ENCODE measurements at regions not wholly inside any gene's neighbourhood (a gene's known extent, or its start where the extent isn't known, plus 50 kb on each side); places are given as distances from the start of the nearest gene placed in this dataset.
"Not testable (repeated sequence)": the region's sequence is repeated elsewhere in the genome, so short reads cannot be mapped to it uniquely, and the experiment has no call there.

DNA sequence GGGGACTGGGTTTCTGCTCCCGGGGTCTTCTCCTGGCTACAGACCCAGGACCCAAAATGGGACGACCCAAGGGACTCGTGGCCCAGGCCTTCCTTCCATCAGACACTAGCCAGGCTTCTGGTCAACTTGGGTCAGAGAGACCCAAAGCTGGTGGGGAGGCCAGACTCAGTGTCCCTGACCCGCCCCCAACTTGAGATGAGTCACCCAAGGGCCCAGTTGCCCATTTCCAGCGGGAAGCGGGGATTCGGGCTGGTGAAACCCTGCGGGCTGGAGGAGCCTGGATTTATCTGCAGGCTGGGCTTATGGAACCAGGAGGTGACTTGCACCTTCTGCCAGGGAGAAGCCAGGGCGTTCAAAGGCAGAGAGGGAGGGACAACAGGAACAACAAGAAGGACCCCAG, 81.5 kb downstream of the RFLNA start:
- TF ChIP-seq POU2F2 (IDR thresholded peaks at IDR 0.05; ENCODE audit: low read depth, low read length) (no peak), TAF1 (IDR thresholded peaks at IDR 0.05; ENCODE audit: low read depth, low read length) (no peak), POLR2AphosphoS5 (IDR thresholded peaks at IDR 0.05; ENCODE audit: low read depth, low read length) (no peak), SPI1 (IDR thresholded peaks at IDR 0.05; ENCODE audit: low read depth, low read length) (no peak), POLR2A (IDR thresholded peaks at IDR 0.05; ENCODE audit: low read depth, low read length) (no peak), PAX5 (IDR thresholded peaks at IDR 0.05; ENCODE audit: insufficient read depth, low read length, severe bottlenecking) (no peak)
- DNase-seq (ENCODE audit: insufficient read length, low spot score) (no peak), FAIRE-seq (no peak)

DNA sequence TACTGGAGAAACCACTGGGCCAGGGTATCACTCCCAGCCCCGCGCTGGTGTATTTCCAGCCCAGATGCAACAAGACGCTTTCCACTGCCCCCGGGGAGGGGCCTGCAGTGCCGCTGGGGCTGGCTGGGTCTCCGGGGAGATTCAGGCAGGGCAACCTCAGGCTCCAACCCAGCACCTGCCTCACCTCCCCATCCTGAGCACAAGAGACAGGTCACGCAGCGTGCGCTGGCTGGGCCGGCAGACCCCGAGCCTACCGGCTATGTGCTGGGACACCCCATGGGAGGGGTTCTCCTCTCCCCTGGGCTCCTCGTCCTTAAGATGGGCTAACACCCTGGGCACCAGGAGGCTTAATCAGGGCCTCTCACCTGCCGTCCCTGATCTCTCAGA, 80.9 kb downstream of the RFLNA start:
- DNase-seq (ENCODE audit: insufficient read length, low spot score), result no peak
- TF ChIP-seq POU2F2 (IDR thresholded peaks at IDR 0.05; ENCODE audit: low read depth, low read length) (no peak), SPI1 (IDR thresholded peaks at IDR 0.05; ENCODE audit: low read depth, low read length) (no peak), TAF1 (IDR thresholded peaks at IDR 0.05; ENCODE audit: low read depth, low read length) (no peak), PAX5 (IDR thresholded peaks at IDR 0.05; ENCODE audit: insufficient read depth, low read length, severe bottlenecking) (no peak)
- no peak for FAIRE-seq

DNA sequence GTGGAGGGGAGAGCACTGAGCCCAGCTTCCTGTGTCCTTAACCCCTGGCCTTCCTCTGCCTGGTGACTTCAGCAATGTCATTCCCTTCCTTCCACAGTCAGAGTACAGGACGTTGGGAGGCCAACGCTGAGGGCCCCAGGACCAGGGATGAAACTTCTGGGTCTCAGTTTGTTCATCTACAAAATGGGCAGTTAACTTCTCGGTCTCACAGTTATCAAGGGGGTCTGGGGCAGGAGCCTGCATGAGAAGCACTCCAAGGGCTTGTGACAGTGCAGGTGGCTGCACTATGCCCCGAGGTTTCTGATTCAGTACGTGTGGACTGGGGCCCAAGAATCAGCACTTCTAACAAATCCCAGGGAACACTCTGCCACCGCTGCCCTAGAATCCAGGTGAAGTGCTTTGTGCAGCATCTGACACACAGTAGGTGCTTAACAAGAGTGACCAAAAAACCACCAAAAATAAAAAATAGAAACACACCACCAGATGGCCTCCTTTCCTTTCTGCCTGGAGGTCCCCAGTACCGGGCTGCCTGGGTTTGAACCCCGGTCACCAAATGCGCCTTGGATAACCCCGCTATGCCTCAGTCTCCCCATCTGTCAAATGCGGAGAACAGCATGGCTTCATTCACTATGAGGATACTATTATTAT, 80.4 kb downstream of the RFLNA start:
- DNase-seq (ENCODE audit: insufficient read length, low spot score), result no peak
- FAIRE-seq, result no peak
- TF ChIP-seq SPI1 (IDR thresholded peaks at IDR 0.05; ENCODE audit: low read depth, low read length) (no peak), TAF1 (IDR thresholded peaks at IDR 0.05; ENCODE audit: low read depth, low read length) (no peak), POLR2AphosphoS5 (IDR thresholded peaks at IDR 0.05; ENCODE audit: low read depth, low read length) (no peak), PAX5 (IDR thresholded peaks at IDR 0.05; ENCODE audit: insufficient read depth, low read length, severe bottlenecking) (no peak), POU2F2 (IDR thresholded peaks at IDR 0.05; ENCODE audit: low read depth, low read length) (no peak), POLR2A (IDR thresholded peaks at IDR 0.05; ENCODE audit: low read depth, low read length) (no peak)

DNA sequence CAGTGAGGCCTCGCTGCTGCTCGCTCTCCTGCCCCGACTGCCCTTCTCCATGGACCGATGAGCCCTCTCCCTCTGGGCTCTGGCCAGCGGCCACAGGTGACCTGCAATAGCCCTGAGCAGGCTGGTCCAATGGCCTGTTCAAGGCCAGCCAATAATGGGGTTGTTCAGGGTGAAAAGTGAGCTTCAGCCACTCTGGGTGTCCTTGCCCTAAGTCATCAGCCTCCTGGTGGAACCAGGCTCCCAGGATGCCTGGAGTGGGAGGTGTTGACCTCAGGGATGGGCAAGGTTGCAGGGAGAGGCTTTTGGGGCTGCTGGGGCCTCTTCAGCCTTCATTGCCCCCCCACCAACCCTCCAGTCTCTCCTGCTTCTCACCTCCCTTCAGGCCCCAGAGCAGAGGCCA, 79.7 kb downstream of the RFLNA start:
- FAIRE-seq, result no peak

DNA sequence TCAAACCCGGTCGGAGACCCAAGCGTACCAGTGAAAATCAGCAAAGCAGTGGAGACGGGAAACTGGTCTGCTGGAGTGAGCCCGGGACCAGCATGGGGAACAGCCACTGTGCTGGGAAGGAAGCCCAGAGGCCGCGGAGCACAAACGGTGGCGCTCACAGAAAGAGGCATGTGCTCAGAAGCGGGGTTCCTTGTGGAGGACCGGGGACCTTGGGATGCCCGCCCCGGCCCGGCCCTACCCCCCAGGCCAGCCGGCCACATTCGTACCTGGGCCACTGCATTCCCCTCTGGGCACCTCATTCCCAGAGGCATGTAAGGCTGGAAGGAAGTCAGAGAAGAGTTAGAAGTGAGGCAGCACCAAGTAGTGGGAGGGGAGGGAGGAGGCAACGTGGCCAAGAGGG, 79.3 kb downstream of the RFLNA start:
- DNase-seq (ENCODE audit: insufficient read length, low spot score), result no peak
- FAIRE-seq, result no peak
- TF ChIP-seq POU2F2 (IDR thresholded peaks at IDR 0.05; ENCODE audit: low read depth, low read length) (no peak), PAX5 (IDR thresholded peaks at IDR 0.05; ENCODE audit: insufficient read depth, low read length, severe bottlenecking) (no peak), SPI1 (IDR thresholded peaks at IDR 0.05; ENCODE audit: low read depth, low read length) (no peak), POLR2A (IDR thresholded peaks at IDR 0.05; ENCODE audit: low read depth, low read length) (no peak), POLR2AphosphoS5 (IDR thresholded peaks at IDR 0.05; ENCODE audit: low read depth, low read length) (no peak), TAF1 (IDR thresholded peaks at IDR 0.05; ENCODE audit: low read depth, low read length) (no peak)

More for the DNA sequence above, 79.7 kb downstream of the RFLNA start:
- TF ChIP-seq TAF1 (IDR thresholded peaks at IDR 0.05; ENCODE audit: low read depth, low read length) (no peak), POLR2AphosphoS5 (IDR thresholded peaks at IDR 0.05; ENCODE audit: low read depth, low read length) (no peak), POU2F2 (IDR thresholded peaks at IDR 0.05; ENCODE audit: low read depth, low read length) (no peak), POLR2A (IDR thresholded peaks at IDR 0.05; ENCODE audit: low read depth, low read length) (peak; percentile 9; the same call in 1 of the 2 replicates), SPI1 (IDR thresholded peaks at IDR 0.05; ENCODE audit: low read depth, low read length) (no peak), PAX5 (IDR thresholded peaks at IDR 0.05; ENCODE audit: insufficient read depth, low read length, severe bottlenecking) (no peak)
- DNase-seq (ENCODE audit: insufficient read length, low spot score), result no peak

DNA sequence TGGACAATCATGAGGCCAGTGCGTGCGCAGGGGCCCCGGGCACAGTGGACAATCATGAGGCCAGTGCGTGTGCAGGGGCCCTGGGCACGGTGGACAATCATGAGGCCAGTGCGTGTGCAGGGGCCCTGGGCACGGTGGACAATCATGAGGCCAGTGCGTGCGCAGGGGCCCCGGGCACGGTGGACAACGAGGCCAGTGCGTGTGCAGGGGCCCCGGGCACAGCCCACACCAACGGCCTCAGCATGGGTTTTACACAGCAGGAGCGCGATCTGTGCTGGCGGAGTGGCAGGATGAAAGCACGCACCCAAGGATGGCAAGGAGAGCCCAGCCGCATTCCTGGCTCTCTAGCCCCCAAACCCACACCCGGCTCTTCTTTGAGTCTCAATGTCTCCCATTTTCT, 78.8 kb downstream of the RFLNA start:
- not testable (repeated sequence) for DNase-seq (ENCODE audit: insufficient read length, low spot score); FAIRE-seq

DNA sequence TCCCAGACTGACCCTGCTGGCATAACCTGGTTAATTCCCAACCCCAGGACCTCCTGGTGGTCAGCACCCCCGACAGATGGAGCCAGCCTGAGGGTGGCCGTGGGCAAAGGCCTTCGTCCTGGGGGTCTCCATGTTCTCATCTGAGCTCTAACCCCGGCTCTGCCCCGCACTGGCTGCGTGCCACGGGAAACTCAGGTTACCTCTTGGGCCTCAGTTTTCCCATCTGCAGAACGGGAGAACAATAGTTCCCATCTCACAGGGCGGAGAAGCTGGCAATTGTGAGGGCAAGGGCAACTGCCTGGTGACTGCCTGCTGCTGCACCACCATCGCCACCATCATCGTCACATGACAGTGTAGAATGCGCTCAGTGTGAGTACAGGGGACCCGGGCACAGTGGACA, 77.9 kb downstream of the RFLNA start:
- FAIRE-seq (no peak), DNase-seq (ENCODE audit: insufficient read length, low spot score) (no peak)
- TF ChIP-seq POLR2AphosphoS5 (IDR thresholded peaks at IDR 0.05; ENCODE audit: low read depth, low read length) (no peak), POU2F2 (IDR thresholded peaks at IDR 0.05; ENCODE audit: low read depth, low read length) (no peak), SPI1 (IDR thresholded peaks at IDR 0.05; ENCODE audit: low read depth, low read length) (no peak), TAF1 (IDR thresholded peaks at IDR 0.05; ENCODE audit: low read depth, low read length) (no peak), PAX5 (IDR thresholded peaks at IDR 0.05; ENCODE audit: insufficient read depth, low read length, severe bottlenecking) (no peak), POLR2A (IDR thresholded peaks at IDR 0.05; ENCODE audit: low read depth, low read length) (no peak)

DNA sequence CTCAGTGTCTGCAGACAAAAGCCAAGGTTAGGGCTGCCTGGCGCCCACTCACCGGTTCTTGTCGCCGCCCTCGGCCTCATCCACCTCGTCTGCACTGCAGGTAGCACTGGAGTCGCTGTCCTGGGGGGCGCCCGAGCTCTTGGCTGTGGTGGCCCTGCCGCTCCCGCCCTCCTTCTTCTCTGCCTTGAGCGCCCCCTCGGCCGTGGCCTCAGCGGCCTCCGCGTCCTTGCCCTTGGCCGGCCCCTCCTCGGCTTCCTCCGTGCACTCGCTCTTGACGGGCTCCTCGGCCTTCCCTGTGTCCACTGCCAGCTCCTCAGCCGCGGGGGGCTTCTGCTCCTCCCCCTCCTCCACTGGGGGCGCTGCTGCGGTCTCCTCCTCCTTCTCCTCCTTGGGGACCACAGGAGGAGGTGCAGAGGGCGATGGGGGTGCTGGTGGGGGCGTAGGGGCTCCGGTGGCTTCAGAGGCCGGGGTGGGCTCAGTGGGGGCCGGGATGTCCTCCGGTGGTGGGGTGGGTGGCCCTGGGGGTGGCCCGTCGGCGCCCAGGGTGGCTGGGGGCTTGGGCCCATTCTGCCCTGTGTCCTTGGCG, 77.2 kb downstream of the RFLNA start:
- TF ChIP-seq PAX5 (IDR thresholded peaks at IDR 0.05; ENCODE audit: insufficient read depth, low read length, severe bottlenecking), result no peak
- no peak for TF ChIP-seq TAF1 (IDR thresholded peaks at IDR 0.05; ENCODE audit: low read depth, low read length)
- TF ChIP-seq POLR2AphosphoS5 (IDR thresholded peaks at IDR 0.05; ENCODE audit: low read depth, low read length), result no peak
- no peak for TF ChIP-seq POLR2A (IDR thresholded peaks at IDR 0.05; ENCODE audit: low read depth, low read length)
- TF ChIP-seq POU2F2 (IDR thresholded peaks at IDR 0.05; ENCODE audit: low read depth, low read length), result no peak
- TF ChIP-seq SPI1 (IDR thresholded peaks at IDR 0.05; ENCODE audit: low read depth, low read length), result no peak
- FAIRE-seq (no peak), DNase-seq (ENCODE audit: insufficient read length, low spot score) (no peak)

DNA sequence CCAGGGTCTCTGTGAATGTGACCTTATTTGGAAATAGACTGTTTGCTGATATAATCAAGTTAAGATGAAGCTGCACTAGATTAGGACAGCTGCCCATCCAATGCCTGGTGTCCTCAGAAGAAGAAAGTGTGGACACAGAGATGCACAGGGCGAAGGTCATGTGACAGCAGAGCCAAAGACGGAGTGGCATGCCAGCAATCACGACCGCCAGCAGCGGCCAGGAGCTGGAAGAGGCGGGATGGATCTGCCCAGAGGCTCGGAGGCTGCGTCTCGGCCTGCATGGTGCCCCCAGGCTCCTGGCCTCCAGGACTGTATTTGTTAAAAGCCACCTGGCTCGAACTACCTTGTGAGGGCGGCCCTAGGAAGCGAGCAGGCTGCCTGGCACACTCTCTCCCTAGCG, 76.5 kb downstream of the RFLNA start:
- TF ChIP-seq POLR2AphosphoS5 (IDR thresholded peaks at IDR 0.05; ENCODE audit: low read depth, low read length) (no peak), PAX5 (IDR thresholded peaks at IDR 0.05; ENCODE audit: insufficient read depth, low read length, severe bottlenecking) (no peak), SPI1 (IDR thresholded peaks at IDR 0.05; ENCODE audit: low read depth, low read length) (no peak), POU2F2 (IDR thresholded peaks at IDR 0.05; ENCODE audit: low read depth, low read length) (no peak), POLR2A (IDR thresholded peaks at IDR 0.05; ENCODE audit: low read depth, low read length) (no peak), TAF1 (IDR thresholded peaks at IDR 0.05; ENCODE audit: low read depth, low read length) (no peak)
- FAIRE-seq (no peak), DNase-seq (ENCODE audit: insufficient read length, low spot score) (no peak)

DNA sequence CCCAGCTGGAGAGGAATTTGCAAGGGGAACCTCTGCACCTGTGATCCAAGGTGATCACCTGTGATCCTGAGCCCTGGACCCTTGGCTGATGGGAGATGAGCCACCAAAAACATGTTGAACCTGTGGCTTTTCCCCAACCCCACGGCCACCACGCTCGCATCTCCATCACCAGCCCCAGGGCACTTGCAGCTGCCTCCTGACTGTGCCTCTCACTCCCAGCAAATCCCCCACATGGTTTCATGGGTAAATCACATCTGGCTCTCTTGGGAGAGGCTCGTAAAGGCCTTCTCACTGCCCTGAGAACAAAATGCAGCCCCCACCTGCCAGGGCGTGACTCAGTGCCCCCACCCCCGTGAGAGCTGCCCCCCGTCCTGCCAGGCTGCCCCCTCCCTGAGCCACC, 76.0 kb downstream of the RFLNA start:
- FAIRE-seq (no peak), DNase-seq (ENCODE audit: insufficient read length, low spot score) (no peak)
- no peak for TF ChIP-seq SPI1 (IDR thresholded peaks at IDR 0.05; ENCODE audit: low read depth, low read length)
- no peak for TF ChIP-seq PAX5 (IDR thresholded peaks at IDR 0.05; ENCODE audit: insufficient read depth, low read length, severe bottlenecking)

All from GM12891 (cell line).